ENCODE measurements at regions not wholly inside any gene's neighbourhood (a gene's known extent, or its start where the extent isn't known, plus 50 kb on each side); places are given as distances from the start of the nearest gene placed in this dataset.

DNA sequence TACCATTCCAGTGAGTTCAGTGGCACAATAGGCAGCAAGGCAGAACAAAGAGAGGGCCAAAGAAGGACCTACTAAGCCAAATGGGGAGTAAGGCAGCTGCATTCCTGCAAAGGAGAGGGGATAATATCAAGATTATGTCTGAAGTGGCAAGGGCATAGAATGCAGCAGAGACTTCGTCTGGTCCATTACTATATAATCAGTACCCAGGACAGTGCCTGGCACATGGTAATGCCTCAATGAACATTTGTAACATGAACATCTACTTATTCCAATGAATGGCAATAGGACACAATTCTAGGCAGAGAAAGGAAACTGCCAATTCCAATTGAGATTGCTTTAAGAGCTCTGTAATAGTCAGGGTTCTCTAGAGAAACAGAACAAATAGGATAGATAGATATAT, 82.1 kb upstream of the STAC start:
- DNase-seq = no peak

- DNase-seq = no peak
Observed at GRCh38 chr3:36302158-36302509, 78.2 kb upstream of the STAC start.

DNA sequence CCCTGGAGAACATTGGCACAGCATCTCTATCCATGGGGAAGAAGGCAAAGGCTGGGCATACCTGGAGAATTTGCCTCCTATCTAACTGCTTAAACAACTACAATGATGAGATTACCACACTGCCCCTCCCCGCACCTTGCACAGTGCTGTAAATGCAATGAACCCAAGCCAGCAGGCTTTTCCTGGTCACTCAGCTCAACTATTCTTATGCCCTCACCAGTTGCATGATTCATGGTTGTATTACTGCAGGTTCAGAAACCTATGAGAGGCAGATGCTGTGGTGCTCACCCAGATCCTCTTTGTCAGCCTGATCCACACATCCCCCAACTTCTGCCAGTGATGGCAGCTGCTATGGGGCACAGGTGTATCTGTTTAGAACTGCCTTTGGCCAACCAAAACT, 77.7 kb upstream of the STAC start:
- no peak for DNase-seq

DNA sequence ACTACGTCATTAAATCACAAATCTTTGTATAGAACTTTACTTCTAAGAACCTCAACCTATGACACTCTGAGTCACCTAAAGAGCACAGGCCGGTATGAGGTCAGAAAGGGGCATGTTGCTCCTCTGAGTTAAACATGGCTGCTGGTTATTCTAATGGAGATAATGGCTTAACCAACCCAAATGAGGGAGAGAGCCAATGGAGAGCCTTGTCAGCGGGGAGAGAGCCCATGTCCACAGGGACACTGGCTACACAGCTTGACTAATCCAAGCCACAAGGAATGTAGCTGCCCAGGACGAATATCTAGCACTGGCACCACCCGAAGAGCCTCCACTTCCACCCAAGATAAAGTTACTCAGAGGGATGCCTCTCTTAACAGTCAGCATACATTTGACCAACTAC, 77.0 kb upstream of the STAC start:
- no peak for DNase-seq

GRCh38 chr3:36305929-36306520, 74.3 kb upstream of the STAC start:
- no peak for DNase-seq

- no peak for DNase-seq
Observed at GRCh38 chr3:36309092-36309491, 71.2 kb upstream of the STAC start.

DNA sequence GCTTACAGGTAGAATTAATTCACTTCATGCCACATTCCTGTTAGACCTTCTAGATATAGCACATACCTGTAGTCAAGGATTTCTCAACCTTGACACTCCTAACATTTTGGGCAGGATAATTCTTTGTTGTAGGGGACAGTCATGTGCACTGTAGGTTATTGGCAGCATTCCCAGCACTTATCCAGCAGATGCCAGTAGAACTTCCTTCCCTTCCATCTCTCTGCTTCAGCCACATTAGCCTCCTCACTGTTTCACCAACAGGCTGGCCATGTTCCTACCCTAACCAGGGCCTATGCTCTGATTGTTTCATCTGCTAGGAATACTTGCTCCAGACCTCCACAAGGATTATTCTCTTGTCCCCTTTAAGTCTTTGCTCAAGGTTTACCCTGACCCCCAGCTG, 68.0 kb upstream of the STAC start:
- DNase-seq = peak; percentile 53

- no peak for DNase-seq
Observed at GRCh38 chr3:36317915-36318314, 62.4 kb upstream of the STAC start.

DNA sequence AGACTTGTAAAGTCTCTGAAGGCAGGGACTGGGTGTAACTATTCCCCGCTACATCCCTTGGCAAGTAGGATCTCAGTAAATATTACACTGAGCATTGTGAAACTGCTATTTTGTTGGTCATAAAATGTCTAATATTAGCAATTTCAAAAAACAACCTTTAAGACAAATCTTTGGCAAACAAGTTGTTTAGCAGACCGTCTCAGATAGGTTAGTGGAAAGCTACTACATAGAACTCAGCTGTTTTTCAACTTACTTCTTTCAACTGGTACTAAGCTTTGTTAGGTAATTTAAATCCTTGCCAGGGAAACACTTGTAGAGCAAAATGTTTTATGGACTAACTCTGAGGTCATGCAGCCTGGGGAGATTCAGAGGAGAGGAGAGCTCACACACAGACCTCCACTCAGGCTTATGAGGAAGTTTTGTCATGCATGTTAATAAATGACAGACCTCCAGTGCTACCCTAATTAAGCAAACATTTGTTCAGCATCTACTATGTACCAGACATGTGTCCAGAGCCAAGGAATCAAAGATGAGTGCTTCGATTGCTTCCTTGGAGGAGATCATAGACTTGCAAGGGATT, 61.6 kb upstream of the STAC start:
- DNase-seq = no peak

- DNase-seq = no peak
Observed at GRCh38 chr3:36319680-36320079, 60.6 kb upstream of the STAC start.
